H1 (cell line): ENCODE measurements at regions not wholly inside any gene's neighbourhood (a gene's known extent, or its start where the extent isn't known, plus 50 kb on each side); places are given as distances from the start of the nearest gene placed in this dataset.

ENCODE experiments used
- RAD21 ChIP-seq, 2 experiments: IDR thresholded peaks in 1 of 2; conservative IDR thresholded peaks in 1 of 2; 2 replicates each; pipeline ENCODE4 v1.6.1; 2011; ENCODE audit warnings: low read depth in 2 of 2, low read length in 2 of 2, improper control_type of control experiment in 1 of 2, inconsistent platforms in 1 of 2, mild to moderate bottlenecking in 1 of 2, moderate library complexity in 1 of 2
- RNF2 ChIP-seq: fragments of 200-900, 300-1000 bp; sonication (generic); IDR thresholded peaks from 2 replicates; pipeline ENCODE4 v1.7.1; 2016; ENCODE audit warnings: borderline replicate concordance, low read depth, mild to moderate bottlenecking, antibody characterized with exemption, low read length; ENCODE audit not compliant: poor library complexity, severe bottlenecking; ENCODE audit errors: missing control alignments
- SUZ12 ChIP-seq: fragments of 200-600 bp; sonication (generic); IDR thresholded peaks from 2 replicates; pipeline ENCODE4 v1.6.1; 2012; ENCODE audit warnings: mild to moderate bottlenecking, inconsistent platforms, low read length, moderate library complexity, mixed read lengths
- TCF12 ChIP-seq: IDR thresholded peaks from 2 replicates; pipeline ENCODE4 v1.6.1; 2011; ENCODE audit warnings: low read depth, mild to moderate bottlenecking, low read length
- TF ChIP-seq, protein P1 (sequence below), 3 experiments: IDR thresholded peaks; 1 replicate in 2 of 3; 2 replicates in 1 of 3; pipeline versions ENCODE4 v1.5.1 to v1.6.1; 2011; ENCODE audit warnings: low read length in 3 of 3, mild to moderate bottlenecking in 3 of 3, inconsistent platforms in 2 of 3, low read depth in 1 of 3, moderate library complexity in 1 of 3; ENCODE audit not compliant: insufficient read depth in 1 of 3; ENCODE audit errors: control extremely low read depth in 1 of 3

DNA sequence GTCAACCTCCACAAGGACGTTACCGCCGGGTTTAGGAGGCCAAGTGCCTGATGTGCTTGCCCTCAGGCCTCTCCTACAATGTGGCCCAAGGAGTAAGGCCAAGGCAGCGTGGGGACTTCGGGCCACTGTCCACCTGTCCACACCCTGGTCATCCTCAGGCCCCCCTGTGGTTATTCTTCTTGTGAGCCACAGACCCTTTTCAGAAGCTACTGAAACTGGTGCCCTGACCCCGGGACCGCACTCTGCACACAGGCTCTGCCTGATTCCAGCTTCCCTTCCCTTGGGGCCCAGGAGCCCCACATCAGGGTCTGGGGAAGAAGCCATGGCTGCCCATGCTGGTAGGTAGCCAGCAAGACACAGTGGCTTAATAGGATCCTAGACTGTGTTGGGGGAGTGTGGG is 128.8 kb downstream of the OLFM1 start:
- TF ChIP-seq, protein P1, sequence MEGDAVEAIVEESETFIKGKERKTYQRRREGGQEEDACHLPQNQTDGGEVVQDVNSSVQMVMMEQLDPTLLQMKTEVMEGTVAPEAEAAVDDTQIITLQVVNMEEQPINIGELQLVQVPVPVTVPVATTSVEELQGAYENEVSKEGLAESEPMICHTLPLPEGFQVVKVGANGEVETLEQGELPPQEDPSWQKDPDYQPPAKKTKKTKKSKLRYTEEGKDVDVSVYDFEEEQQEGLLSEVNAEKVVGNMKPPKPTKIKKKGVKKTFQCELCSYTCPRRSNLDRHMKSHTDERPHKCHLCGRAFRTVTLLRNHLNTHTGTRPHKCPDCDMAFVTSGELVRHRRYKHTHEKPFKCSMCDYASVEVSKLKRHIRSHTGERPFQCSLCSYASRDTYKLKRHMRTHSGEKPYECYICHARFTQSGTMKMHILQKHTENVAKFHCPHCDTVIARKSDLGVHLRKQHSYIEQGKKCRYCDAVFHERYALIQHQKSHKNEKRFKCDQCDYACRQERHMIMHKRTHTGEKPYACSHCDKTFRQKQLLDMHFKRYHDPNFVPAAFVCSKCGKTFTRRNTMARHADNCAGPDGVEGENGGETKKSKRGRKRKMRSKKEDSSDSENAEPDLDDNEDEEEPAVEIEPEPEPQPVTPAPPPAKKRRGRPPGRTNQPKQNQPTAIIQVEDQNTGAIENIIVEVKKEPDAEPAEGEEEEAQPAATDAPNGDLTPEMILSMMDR (IDR thresholded peaks at IDR 0.05; ENCODE audit: control extremely low read depth in 1 of 3, insufficient read depth in 1 of 3, low read depth in 1 of 3, low read length in 3 of 3), result no peak
- no peak for TF ChIP-seq TCF12
- no peak for TF ChIP-seq SUZ12
- no peak for TF ChIP-seq RNF2
- TF ChIP-seq RAD21 (IDR thresholded peaks at IDR 0.05 in 1 of 2, conservative IDR thresholded peaks at IDR 0.05 in 1 of 2; ENCODE audit: low read depth in 2 of 2, low read length in 2 of 2), result no peak
